Ectodermal cell (in vitro differentiated cells): ENCODE measurements at regions not wholly inside any gene's neighbourhood (a gene's known extent, or its start where the extent isn't known, plus 50 kb on each side); places are given as distances from the start of the nearest gene placed in this dataset.

Experiments used
- H3K27ac ChIP-seq: 2 replicates; pipeline ENCODE4 v1.7.0; 2013; ENCODE audit warnings: mild to moderate bottlenecking, low read depth, low read length; ENCODE audit not compliant: insufficient read depth, poor library complexity, severe bottlenecking
- H3K27me3 ChIP-seq: 2 replicates; pipeline ENCODE4 v1.7.0; 2013; ENCODE audit warnings: mild to moderate bottlenecking, low read length; ENCODE audit not compliant: insufficient read depth, control insufficient read depth, poor library complexity, severe bottlenecking
- H3K36me3 ChIP-seq: one replicate; pipeline ENCODE4 v1.7.0; 2013; ENCODE audit warnings: low read length; ENCODE audit not compliant: control insufficient read depth, insufficient read depth
- H3K4me1 ChIP-seq: one replicate; pipeline ENCODE4 v1.7.0; 2013; ENCODE audit warnings: low read length; ENCODE audit not compliant: control insufficient read depth, insufficient read depth
- H3K4me3 ChIP-seq: 2 replicates; pipeline ENCODE4 v1.7.0; 2013; ENCODE audit warnings: low read depth, low read length, control low read depth; ENCODE audit not compliant: insufficient read depth
- H3K9me3 ChIP-seq: 2 replicates; pipeline ENCODE4 v1.7.0; 2013; ENCODE audit warnings: mild to moderate bottlenecking, low read length, moderate library complexity; ENCODE audit not compliant: control insufficient read depth
- WGBS, 2 experiments: methylation state at CpG; one replicate each; pipeline ENCODE4 v1.1.7; 2013; ENCODE audit warnings: missing lambda C conversion rate in 2 of 2; 5-methylcytosine and 5-hydroxymethylcytosine counted together

DNA sequence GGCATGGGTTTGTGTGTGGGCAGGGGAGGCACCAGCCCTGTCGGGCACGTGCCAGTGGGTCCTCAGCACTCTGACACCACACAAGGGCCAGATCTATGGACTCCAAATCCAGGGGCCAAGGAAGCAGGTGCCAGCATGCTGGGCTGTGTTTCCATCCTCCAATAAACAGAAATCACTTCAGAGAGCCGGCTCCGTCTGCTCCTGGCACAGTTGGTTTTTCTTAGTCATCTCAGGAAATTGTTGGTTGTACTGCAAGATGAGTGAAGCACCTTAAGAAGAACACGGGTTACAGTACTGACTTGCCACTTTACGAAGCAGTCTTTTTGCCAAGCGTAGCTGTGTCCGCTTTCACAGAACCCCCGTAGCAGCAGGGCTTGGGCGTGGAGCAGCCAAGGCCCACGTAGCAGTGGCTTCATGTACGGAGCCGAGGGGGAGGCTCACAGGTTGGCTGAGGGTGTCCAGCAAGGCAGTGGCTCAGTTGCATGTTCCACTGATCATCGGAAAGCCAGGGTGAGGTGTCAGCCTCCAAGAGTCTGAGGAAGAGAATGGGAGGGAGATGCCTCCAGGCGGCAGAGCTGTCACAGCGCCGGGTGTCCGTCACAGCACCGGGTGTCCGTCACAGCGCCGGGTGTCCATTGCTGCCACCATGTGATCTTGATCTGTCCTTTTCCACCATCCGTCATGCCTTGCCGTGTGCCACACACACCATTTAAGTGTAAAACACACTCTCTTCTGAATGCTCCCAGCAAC is 314.9 kb downstream of the CTTN start:
- no peak overlapping the region for H3K4me3 ChIP-seq
- H3K27me3 ChIP-seq, result no peaks in the 10 kb centered on the region
- H3K27ac ChIP-seq, result no peak overlapping the region
- 94% methylated on average over 24 of the region's 24 CpGs for WGBS, 2 experiments
- no peaks in the 10 kb centered on the region for H3K9me3 ChIP-seq
- H3K4me1 ChIP-seq, result peaks cover 41% of the 10 kb centered on the region
- no peaks in the 10 kb centered on the region for H3K36me3 ChIP-seq

DNA sequence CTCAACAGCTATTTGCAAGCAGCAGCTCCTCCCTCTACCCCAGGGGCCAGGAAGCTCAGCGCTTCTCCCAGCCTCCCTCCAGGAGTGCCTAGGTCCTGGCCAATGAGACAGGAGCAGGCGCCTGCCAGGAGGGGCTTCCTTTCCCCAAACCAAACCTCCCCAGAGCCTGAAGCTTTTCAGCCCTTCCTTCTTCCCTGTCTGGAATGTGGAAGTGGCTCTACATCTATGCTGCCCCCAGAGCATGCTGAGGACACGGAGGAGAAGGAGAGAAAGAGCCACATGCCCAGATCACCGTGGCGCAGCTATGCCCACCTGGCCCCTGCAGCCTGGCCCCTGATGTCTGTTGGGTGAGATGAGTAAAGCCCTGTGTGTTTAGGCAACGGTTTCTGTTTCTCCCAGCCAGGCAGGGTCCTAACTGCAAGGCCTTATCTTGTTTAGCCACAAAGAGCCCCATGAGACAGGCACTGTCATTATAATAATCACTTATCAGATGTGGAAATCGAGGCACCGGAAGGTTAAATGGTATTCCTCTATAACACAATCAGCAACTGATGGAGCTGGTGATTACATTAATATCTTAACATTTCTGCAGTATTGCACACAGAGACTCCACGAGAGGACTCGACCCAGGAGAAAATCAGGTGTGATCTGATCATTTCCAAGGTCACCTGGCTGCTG is 315.8 kb downstream of the CTTN start:
- H3K4me3 ChIP-seq, result no peak overlapping the region
- H3K27ac ChIP-seq, result no peak overlapping the region
- no peaks in the 10 kb centered on the region for H3K27me3 ChIP-seq
- WGBS, 2 experiments, result 63 to 64% methylated on average over 10 of the region's 10 CpGs
- H3K9me3 ChIP-seq, result no peaks in the 10 kb centered on the region
- no peaks in the 10 kb centered on the region for H3K36me3 ChIP-seq
- H3K4me1 ChIP-seq, result peaks cover 47% of the 10 kb centered on the region

DNA sequence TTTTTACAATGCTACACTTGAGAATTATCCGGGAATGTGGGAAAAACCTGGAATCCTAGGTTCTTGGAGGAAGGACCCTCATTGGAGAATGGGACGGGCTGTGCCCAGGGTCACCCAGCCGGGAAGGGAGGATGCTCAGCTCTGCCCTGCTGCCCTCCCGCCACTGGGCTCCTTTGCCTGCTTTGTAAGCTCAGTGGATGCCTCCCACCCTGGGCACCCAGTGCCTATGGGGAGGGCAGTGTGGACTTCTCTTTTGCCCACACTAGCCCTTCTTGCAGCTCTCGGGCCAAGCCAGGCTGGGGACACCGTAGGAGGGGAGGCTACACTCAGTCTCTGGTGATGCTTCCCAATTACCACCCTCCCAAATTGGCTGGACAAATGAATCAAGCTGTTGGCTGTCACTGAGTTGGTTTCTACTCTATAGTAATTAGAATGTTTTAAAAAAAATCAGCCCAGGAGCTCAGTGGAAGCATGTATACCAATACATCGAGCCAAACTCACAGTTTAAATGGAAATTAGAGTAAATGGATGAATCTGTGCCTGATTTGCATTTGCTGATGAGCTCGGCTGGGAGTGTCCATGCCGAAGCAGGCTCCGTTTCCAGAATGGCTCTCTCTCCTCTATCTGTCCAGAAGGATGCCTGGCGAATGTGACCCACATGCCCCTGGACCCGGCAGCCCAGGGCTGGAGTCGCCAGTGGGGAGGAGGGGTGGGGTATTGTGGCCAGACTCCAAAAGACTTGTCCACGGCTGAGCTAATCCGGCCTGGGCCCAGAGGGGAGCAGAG is 317.0 kb downstream of the CTTN start:
- Histone ChIP-seq H3K27me3 (no peaks in the 10 kb centered on the region), H3K36me3 (no peaks in the 10 kb centered on the region), H3K27ac (no peak overlapping the region), H3K4me1 (peaks cover 46% of the 10 kb centered on the region), H3K4me3 (no peak overlapping the region), H3K9me3 (no peaks in the 10 kb centered on the region)
- 90 to 93% methylated on average over 15 of the region's 15 CpGs for WGBS, 2 experiments

DNA sequence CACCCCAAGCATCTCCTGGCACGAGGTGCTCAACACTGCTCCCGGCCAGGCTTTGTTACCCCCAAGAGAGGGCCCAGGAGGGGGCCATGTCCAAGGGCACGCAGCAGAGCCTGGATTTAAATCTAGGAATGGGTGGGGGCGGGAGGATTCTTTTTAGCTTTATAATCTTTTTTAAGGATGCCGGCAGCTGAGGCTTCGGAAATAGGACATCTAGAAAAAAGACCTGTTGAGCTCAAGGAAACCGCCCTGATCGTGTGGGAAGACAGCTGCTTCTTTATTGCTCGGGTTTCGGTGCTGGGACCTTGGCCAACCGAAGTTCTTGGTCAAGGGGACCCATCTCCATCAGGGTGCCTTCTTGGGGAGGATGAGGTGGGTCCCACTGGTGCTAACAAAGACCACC is 317.9 kb downstream of the CTTN start:
- WGBS, 2 experiments, result 94 to 95% methylated on average over 11 of the region's 11 CpGs
- Histone ChIP-seq H3K27me3 (no peaks in the 10 kb centered on the region), H3K27ac (no peak overlapping the region), H3K9me3 (no peaks in the 10 kb centered on the region), H3K4me3 (no peak overlapping the region), H3K4me1 (peaks cover 37% of the 10 kb centered on the region), H3K36me3 (no peaks in the 10 kb centered on the region)

DNA sequence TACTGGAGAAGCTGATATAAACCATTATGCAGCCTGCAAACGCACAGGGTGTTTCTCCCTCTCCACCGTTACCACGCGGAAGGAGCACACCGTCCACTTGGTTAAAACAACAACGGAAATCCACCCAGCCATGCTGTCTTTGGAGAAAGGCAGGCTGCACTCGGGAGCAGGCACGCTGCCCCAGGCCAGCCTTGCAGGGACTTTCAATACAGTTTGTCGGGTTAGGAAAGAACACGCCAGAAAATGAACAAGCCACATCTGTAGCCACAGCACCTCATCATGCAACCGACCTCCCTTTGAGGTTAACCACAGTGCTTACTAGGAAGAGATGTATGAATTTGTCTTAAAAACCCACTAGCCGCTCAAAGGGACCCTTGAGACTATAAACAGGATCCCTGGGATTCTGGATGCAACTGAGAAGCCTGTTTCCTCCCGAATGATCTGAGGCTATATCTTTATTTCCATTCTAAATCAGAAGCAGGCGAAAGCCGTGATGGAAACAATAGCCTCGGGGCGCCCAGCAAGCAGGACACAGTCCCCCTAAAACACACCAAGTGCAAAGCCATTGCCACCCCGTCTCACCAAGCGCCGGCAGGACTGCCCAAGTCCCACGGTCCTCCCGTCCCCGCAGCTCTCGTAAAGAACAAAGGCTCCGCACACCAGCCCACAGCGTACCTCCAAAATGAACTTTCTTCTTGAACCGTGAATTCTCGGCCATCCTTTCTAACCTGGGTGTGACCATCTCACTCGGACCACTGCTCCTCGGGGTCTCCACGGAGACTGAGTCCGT is 318.9 kb downstream of the CTTN start:
- no peak overlapping the region for H3K4me3 ChIP-seq
- H3K9me3 ChIP-seq, result no peaks in the 10 kb centered on the region
- no peak overlapping the region for H3K27ac ChIP-seq
- H3K36me3 ChIP-seq, result no peaks in the 10 kb centered on the region
- H3K4me1 ChIP-seq, result peaks cover 30% of the 10 kb centered on the region
- WGBS, 2 experiments, result 93% methylated on average over 32 of the region's 32 CpGs
- no peaks in the 10 kb centered on the region for H3K27me3 ChIP-seq

DNA sequence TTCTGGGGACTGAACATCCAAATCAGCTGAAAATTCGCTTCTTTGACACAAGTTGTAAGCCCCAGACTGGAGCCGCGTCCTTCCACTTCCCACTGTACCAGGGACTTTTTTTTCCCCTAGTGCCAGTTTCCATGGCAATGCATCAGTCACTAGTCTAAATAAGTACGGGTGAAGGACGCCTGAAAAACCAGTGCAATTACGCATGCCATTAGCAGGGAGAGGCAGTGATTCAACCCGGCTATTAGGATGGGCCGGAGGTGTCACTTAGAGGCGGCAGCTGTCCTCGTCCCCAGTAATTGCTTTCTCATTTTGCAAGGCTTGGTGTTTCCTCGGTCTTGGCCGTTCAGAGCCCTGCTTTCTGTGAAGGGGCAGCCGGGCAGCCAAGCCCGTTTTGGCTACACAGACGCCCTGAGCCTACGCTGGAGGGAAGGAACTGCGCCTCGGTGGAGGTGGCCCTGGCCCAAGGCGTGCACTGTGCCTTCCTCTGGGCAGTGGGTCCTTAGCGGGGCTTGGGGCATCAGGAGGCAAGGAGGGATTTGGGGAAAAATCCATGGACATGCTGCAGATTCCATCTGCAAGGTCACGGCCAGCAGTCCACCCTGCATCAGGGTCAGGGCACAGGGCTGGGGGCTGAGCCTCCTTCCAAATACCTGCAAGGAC is 319.7 kb downstream of the CTTN start:
- no peaks in the 10 kb centered on the region for H3K27me3 ChIP-seq
- H3K27ac ChIP-seq, result no peak overlapping the region

DNA sequence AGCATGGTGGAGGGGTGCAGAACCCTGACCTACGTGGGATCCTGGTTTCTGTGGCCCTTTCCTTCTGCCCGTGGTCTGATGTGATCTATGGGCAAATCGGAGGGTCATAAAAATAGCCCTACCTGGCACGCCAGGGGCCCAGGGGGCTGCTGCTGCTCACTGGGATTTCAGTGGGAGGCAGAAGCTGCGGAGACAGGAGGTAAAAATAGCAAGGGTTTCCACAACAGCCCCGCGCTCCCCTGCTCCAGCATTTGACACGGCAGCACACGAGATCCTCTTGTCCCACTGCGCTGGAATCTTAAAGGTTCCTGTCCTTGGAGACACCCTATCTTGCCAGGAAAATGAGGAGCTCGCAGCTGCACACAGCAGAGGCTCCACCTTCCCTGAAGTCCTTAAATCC is 321.2 kb downstream of the CTTN start:
- no peak overlapping the region for H3K4me3 ChIP-seq
- H3K27me3 ChIP-seq, result no peaks in the 10 kb centered on the region
- no peak overlapping the region for H3K27ac ChIP-seq
- H3K9me3 ChIP-seq, result no peaks in the 10 kb centered on the region
- WGBS, 2 experiments, result 95% methylated on average over 11 of the region's 11 CpGs
- H3K4me1 ChIP-seq, result peaks cover 12% of the 10 kb centered on the region
- H3K36me3 ChIP-seq, result no peaks in the 10 kb centered on the region

More for the DNA sequence above, 319.7 kb downstream of the CTTN start:
- H3K36me3 ChIP-seq, result no peaks in the 10 kb centered on the region
- H3K4me1 ChIP-seq, result peaks cover 22% of the 10 kb centered on the region
- 81 to 85% methylated on average over 21 of the region's 21 CpGs for WGBS, 2 experiments
- H3K4me3 ChIP-seq, result no peak overlapping the region
- no peaks in the 10 kb centered on the region for H3K9me3 ChIP-seq

DNA sequence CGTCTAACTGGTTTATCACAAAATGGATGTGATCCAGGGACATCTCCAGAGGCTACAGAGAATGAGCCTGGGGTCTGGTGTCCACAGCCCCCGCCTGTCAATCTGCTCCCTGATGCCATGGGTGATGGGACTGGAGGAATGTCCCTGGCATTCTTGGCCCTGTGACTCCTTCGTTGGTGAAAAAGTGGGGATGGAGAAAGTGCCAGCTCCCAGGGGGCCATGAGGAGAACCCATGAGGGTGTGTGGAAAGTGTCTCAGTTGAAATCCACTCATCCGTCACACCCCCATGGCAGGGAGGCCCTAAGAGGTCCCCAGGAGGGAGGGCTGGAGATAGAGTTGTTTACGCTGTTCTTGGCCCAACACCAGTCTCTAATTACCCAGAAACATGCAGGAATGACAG is 322.0 kb downstream of the CTTN start:
- peaks cover 12% of the 10 kb centered on the region for H3K4me1 ChIP-seq
- no peak overlapping the region for H3K4me3 ChIP-seq
- H3K27ac ChIP-seq, result no peak overlapping the region
- H3K27me3 ChIP-seq, result no peaks in the 10 kb centered on the region
- 85 to 92% methylated on average over 4 to 5 of the region's 5 CpGs for WGBS, 2 experiments
- no peaks in the 10 kb centered on the region for H3K9me3 ChIP-seq
- no peaks in the 10 kb centered on the region for H3K36me3 ChIP-seq

DNA sequence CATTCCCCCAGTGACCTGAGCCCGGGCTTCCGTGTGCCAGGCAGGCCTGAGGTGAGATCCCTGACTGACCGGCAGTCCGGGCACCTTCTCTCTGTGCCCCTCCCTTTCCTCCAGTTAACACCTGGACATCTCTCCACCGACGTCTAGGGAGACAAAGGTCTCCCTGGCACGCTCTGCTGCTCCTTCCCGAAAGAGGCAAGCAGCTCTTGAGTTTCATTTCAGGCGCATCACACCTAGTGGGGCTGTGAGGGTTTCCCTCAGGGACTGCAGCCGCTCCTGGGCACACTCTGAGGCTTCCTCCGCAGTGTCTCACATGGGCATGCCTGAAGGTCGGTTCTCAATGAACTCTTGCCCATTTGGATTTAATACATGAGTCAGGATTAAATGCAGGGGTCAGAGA is 322.7 kb downstream of the CTTN start:
- WGBS, 2 experiments, result 95% methylated on average over 12 of the region's 12 CpGs
- H3K9me3 ChIP-seq, result no peaks in the 10 kb centered on the region
- H3K4me3 ChIP-seq, result no peak overlapping the region
- H3K27ac ChIP-seq, result no peak overlapping the region
- peaks cover 12% of the 10 kb centered on the region for H3K4me1 ChIP-seq
- H3K27me3 ChIP-seq, result no peaks in the 10 kb centered on the region
- no peaks in the 10 kb centered on the region for H3K36me3 ChIP-seq
